Prostate gland (tissue), 2 donors: ENCODE measurements at regions not wholly inside any gene's neighbourhood (a gene's known extent, or its start where the extent isn't known, plus 50 kb on each side); places are given as distances from the start of the nearest gene placed in this dataset.

Source experiments
- POLR2AphosphoS5 ChIP-seq: sonication (generic); formaldehyde crosslinking; IDR thresholded peaks from one replicate; pipeline ENCODE4 v1.6.1; 2017; ENCODE audit warnings: antibody characterized with exemption
- TF ChIP-seq, protein P1 (sequence below), 4 experiments: fragments of 200-600 bp in 2 of 4; fragments of 450-650 bp in 2 of 4; sonication (generic) in 2 of 4; IDR thresholded peaks; 1 replicate in 3 of 4; 2 replicates in 1 of 4; pipeline ENCODE4 v1.5.1; 2016 to 2019; ENCODE audit warnings: antibody characterized with exemption in 4 of 4, mild to moderate bottlenecking in 2 of 4, moderate library complexity in 2 of 4

DNA sequence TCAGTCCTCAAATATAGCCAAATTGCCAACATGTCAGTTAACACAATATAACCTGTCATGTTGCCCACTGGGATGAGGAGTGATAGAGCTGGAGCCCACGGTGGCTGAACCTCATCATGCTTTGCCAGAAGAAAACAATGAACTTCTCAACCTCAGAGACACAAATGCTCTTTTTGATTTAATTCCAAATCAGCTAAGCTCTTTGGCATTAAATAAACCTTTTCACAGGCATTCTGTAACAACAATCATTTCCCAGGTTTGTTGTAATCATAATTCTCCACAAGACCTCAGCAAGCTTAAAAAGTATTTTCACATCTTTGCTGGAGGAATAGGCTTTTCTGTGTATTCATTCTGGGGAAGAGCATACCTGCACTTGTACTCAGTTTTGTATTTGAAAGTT lies 830.9 kb downstream of the MAT2B start:
- TF ChIP-seq POLR2AphosphoS5, result no peak
- TF ChIP-seq, protein P1, sequence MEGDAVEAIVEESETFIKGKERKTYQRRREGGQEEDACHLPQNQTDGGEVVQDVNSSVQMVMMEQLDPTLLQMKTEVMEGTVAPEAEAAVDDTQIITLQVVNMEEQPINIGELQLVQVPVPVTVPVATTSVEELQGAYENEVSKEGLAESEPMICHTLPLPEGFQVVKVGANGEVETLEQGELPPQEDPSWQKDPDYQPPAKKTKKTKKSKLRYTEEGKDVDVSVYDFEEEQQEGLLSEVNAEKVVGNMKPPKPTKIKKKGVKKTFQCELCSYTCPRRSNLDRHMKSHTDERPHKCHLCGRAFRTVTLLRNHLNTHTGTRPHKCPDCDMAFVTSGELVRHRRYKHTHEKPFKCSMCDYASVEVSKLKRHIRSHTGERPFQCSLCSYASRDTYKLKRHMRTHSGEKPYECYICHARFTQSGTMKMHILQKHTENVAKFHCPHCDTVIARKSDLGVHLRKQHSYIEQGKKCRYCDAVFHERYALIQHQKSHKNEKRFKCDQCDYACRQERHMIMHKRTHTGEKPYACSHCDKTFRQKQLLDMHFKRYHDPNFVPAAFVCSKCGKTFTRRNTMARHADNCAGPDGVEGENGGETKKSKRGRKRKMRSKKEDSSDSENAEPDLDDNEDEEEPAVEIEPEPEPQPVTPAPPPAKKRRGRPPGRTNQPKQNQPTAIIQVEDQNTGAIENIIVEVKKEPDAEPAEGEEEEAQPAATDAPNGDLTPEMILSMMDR (IDR thresholded peaks at IDR 0.05), result no peak
